GM19324 (cell line): ENCODE measurements at regions not wholly inside any gene's neighbourhood (a gene's known extent, or its start where the extent isn't known, plus 50 kb on each side); places are given as distances from the start of the nearest gene placed in this dataset.
"Not testable (repeated sequence)": the region's sequence is repeated elsewhere in the genome, so short reads cannot be mapped to it uniquely, and the experiment has no call there.

ENCODE experiments used
- ATAC-seq: cut with Tn5 transposase; IDR thresholded peaks from one replicate; pipeline ENCODE4 v1.9.1; 2021; ENCODE audit warnings: mild to moderate bottlenecking, moderate library complexity; ENCODE audit not compliant: unreplicated experiment, low FRiP score

DNA sequence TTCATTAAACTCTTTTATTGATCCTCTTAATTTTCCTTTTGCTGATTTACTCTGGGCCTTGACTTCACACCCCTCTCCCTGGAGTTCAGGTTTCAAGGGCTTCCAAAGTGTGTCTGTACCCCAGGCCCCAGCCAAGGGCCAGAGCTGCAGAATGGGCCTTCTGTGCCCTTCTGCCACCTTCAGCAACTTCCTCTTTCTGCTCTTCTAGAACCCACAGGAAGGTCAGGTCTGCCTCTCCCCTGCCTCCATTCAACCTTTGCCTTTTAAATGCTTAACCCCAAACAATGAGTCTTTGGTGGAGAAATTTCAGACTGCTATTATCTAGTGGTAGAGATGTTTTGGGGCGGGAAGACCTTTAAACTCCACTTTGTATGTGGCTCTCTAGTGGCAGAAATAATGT lies 63.1 kb downstream of the TSN start:
- ATAC-seq, result no peak

DNA sequence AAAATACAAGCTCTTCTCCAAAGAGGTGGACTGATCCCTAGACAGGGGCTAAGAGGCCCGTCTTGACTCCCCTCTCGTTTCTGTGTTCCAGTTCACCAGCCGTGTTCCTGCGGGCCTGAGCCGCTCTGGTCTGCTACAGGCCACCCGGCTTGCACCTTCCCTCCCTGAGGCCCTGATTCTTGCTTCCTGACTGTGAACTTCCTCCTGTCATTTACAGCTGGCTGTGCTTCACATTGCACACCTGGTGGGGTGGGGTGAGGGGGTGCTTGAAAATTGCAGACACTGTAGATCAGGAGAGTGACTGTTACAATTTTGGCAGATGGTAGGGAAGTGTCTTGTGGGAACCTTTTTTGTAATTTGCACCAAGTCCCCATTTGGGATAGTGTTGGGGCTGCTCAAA lies 64.4 kb downstream of the TSN start:
- no peak for ATAC-seq

DNA sequence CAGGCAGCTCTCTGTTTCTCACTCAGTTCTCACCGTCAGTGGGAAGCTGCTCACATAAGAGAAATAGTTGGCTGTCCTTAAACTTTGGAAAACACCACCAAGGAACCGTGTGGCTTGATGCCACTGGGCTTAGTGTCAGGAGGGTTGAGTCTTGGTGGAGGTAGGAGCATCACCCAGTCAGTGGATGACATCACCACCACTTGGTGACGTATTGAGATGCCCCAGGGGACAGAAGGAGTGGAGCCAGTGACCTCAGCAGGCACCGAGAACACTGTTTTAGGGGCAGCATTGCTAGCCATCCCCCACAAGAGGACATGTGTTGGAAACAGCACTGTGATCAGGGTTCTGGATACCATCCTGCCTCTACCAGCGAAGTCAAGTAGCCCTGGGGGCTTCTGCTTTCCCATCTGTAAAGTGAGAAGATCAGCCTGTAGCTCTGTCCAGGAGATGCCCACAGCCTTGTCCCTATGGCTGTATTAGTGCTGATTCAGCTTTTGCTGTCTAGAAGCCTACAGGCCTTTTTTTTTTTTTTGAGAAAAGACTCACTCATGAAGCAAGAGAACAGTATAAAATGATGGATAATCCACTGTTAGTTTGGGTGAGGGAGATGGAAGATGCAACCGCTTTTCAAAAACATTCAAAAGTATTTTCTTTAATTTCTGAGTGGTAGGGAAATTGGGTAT lies 66.2 kb downstream of the TSN start:
- ATAC-seq, result no peak

DNA sequence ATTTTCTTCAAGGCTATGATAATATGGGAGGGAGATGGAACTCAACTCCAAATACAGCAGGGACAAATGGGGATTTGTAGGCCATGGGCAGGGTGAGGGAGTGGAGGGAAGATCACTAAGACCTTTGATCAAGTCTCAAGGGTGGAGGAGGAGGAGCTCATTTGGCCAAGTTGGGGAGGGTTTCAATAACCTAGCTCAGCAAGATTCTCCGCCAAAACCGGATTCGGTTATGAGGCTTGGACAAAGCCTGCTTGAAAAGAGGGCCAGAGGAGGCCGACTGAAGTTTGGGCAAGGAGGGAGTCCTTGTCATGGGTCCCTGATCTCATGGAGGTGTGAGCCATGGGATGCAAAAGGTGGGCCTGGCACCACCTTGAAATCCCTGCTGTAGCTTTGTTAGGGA lies 68.8 kb downstream of the TSN start:
- ATAC-seq, result no peak

DNA sequence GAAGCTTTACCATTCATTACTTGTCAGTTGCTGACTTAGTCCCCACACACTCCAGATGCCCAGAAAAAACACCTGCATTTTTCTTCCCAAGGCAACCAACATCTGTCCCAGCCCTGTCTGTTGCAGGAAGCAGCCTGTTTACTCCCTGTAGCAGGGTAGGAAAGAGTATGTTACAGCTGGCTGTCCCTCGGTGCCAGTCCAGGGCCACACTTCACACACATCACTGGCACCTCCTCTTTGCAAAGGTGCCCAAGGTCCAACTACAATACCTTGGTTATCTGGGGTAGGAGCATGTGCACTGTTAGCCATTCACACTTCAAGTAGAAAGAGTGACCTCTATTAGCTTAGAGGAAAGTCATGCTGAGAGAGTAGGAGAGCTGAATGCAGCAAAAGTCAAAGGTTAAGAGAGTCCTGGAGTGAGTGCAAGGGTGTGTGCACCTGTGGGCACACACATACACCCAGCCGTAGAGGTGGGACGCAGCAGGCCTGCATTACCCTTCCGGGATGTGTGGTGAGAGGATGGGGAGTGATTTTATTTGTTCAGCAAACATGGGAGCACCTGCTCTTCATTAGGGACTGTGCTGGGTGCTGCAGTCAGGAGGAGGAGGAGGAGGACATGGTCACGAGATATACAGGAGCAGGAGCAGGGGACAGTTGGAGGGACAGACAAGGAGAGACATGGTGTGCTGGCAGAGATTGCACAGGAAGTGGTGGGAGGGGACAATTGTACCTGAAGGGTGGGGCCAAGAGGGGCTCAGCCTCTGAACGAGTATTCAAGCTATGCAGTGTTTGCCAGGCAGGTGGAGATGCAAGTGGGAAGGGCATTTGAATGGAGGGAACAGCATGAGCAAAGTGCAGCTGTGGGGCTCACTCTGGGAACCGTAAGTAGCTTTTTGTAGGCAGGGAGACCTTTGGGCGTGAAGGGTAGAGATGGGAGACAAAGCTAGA lies 69.8 kb downstream of the TSN start:
- ATAC-seq, result no peak

DNA sequence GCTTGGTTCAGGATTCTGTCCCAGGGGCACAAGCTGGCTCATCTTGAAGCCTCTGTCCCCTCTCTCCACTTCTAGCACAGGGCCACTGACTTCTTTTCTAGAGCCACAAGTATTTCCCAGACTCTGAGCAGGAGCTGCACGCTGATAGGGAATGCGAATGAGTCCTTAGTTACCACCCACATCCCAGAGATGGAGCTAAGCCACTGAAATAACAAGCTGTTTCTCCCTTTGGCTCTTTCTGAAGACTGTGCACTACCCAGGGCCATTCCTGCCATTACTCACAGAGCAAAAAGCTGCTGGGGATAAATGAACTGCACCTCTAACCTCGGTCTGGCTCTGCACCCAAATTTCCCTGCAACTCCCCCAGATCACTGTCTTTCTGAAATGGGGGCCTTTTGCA lies 70.6 kb downstream of the TSN start:
- no peak for ATAC-seq

DNA sequence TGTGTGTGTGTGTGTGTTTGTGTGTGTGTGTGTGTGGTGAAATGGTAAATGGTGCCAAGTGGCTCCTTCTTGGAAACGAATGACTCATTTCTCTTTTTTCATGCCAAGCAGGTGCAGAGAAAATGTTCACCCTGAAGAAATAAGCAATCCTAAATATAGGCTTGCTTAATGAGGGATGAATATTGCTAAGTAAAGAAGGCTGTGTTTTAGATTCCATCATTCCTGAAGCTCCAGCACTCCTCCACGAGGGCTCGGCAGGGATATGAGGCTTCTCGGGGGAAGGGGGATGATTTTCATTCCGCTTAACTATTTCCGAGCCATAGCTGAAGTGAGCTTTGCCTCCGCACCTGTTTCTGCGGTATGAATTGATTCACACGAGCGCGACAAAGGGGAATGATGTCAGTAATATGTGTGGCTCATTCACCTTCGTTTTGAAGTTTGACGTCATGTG lies 72.9 kb downstream of the TSN start:
- no peak for ATAC-seq

DNA sequence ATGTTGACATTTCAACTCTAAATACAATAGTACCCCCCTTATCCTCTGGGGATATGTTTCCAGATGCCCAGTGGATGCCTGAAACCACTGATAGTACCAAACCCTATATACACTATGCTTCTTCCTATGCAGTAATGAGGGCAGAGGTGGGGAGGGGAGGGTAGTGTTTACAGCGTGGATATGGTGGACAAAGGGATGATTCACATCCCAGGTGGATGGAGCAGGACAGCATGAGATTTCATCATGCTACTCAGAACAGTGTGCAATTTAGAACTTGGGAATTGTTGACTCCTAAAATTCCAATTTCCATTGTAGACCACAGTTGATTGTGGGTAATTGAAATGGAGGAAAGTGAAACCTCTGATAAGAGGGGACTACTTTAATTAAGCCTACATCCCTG lies 75.4 kb downstream of the TSN start:
- ATAC-seq, result no peak

DNA sequence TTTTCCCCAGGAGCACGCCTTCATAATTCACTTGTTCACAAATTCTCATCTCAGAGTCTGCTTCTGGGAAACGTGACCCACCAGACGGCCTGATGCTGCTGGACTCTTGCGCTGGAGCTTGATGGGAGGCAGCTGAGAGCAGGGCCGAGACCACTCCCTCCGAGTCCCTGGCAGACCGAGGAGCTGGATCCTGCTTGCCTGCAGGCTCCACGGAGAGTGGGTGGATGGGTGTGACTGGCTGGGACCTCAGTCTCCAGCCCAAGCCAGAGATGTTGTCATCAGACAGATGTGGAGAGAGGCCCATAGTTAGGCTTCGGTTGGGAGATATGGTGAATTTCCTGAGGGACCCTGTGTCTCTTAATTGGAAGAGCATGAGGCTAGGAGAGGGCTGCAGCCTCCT lies 76.4 kb downstream of the TSN start:
- ATAC-seq, result no peak

DNA sequence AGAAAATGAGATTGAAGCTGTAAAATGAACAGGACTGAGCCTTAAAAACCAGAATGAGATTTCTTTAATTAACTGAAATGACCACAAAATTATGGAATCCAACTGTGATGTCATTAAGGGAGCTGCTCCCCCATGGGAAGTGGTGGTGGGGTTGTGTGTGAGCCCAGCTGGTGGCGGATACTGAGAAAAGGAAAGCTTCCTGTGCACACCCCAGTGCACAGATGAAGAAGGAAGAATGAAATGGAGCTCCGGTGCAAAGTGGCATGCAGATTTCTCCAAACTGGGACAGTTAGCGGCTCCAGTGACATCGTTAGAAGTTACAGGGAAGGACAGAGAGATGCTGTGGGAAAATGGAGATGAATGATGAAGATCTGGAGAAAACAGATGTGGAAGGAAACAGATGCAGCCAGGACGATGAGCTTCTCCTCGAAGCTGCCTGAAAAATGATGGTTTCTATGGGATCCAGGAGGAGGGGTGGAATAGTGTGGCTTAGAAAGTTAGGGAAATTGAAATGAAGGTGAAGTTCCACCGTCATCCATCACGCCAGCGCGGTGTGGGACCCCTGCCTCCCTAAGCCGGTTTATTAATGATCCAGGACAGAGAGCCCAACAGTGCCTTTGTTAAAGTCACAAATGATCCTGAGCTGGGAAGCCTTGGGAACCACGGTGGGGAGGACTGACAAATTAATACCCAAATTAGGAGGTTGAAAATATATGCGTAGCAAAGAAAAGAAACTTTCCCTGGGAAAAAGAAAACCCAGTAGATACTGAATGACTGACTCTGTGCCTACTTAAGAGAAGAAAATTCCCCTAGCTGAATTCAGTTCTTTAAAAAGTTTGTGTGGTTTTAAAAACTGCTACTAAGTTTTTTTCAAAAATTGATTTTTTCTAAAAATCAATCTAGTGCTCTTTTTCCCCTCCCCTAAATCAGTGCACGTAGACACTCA lies 77.2 kb downstream of the TSN start:
- no peak for ATAC-seq

DNA sequence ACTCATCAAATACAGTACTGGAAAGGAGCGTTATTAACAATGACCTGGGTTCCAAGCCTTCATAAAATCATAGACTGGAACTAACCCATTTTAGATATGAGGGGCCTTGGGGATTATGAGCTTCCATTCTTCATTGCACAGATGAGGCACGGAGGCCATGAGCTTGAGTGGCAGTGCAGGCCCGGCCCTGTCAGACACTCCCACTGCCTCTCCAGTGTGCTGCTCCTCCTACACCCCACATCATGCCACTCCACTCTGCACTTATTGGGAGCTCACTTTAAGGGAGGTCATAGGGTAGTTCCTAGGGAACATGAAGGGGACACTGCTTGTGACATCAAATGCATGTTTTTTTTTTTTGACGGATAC lies 77.9 kb downstream of the TSN start:
- ATAC-seq, result no peak

DNA sequence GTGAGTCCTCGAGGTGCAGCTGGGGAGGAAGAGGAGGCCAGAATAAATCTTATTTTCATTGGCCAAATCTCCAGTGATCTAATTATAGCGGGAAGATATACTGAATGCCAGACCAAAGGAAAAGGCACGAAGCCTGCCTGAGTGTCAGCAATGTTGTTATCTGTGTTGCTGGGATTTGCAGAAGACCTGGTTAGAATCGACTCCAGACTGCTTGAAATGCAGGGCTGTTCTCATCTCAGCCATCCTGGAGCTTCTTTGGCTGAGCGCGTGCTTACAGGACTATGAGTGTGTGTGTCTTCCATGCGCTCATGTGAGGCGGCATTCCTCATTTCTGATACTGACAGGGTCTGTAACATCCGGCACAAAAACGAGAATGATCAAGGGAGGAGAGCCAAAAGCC lies 81.2 kb downstream of the TSN start:
- ATAC-seq, result no peak

DNA sequence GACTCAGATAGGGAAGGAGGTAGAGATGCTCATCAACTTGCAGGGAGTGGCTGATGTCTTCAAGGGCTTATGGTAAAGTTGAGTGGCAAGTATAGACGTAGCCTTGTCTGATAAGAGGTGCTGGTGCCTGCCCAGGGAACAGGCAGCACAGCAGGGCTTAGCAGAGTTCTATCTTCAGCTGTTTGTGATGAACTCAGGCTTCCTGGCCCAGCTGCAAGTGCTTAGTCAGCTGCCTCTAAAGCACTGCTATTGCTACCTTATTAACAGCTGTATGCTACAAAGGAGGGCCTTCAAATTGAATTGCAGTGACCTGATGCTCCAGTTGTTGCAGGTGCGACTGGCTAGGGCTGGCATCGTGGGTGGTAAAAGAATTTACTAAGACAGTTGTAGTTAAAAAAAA lies 82.1 kb downstream of the TSN start:
- ATAC-seq, result no peak

DNA sequence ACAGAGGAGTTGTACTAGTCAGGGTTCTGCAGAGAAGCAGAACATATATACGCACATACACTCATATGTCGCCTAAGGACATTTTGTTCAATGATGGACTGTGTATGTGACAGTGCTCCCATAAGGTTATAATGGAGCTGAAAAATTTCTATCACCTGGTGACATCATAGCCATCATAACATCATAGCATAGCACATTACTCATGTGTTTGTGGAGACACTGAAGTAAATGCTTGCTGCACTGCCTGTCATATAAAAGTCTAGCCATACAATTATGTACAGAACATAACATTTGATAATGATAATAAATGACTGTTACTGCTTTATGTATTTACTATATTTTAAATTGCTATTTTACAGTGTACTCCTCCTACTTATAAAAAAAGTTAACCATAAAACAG lies 83.1 kb downstream of the TSN start:
- no peak for ATAC-seq

DNA sequence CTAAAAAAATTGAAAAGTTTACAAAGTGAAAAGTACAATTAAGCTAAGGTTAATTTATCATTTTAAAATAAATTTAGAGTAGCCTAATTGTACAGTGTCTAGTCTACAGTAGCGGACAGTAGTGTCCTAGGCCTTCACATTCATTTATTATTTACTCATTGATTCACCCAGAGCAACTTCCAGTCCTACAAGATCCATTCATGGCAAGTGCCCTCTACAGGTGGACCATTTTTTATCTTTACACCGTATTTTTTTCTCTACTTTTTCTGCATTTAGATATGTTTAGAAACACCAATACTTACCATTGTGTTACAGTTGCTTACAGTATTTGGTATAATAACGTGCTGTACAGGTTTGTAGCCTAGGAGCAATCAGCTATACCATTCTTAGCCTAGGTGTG lies 84.1 kb downstream of the TSN start:
- no peak for ATAC-seq

DNA sequence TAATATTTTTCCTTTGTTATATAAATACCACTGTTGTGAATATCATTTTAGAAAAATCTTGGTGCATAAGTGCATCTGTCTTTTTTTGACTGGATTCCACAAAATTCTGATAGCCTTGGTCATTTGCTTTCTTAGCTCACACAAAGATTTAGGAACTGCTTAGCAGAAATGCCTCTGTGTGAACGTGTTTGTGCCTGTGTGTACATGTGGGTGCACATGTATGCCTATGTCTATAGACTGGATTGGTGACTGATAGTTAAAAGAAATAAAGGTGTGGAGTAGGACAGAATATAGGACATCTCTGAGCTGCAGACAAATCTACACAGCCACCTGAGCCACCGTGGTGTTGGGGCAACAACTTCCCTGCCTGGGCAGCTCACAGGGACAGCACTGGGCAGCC lies 93.8 kb downstream of the TSN start:
- ATAC-seq, result no peak

DNA sequence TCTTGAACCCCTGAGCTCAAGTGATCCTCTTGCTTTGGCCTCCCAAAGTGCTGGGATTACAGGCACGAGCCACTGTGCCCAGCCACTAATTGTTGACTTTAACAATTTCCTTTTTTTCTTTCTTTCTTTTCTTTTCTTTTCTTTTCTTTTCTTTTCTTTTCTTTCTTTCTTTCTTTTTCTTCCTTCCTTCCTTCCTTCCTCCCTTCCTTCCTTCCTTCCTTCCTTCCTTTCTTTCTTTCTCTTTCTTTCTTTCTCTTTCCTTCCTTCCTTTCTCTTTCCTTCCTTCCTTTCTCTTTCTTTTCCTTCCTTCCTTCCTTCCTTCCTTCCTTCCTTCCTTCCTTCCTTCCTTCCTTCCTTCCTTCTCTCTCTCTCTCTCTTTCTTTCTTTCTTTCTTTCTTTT lies 97.7 kb downstream of the TSN start:
- not testable (repeated sequence) for ATAC-seq

DNA sequence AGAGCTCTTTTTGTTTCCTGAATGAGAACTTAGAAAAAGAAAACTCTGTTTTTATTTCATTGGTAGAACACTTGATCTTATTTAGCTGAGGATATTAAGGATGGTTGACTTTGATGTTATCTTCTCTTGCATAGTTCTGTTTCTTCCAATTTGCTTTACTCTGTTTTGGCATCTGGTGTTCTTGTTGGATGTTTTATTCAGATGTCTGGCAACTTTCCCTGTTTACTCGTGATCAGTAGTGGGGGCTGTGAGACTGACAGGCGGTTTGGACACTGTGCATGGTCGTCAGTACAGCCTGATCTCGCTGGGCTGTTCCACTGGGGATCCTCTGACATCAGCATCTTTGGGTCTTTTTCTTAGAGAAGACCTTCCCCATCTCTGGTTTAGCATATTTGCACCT lies 100.1 kb downstream of the TSN start:
- ATAC-seq, result no peak

DNA sequence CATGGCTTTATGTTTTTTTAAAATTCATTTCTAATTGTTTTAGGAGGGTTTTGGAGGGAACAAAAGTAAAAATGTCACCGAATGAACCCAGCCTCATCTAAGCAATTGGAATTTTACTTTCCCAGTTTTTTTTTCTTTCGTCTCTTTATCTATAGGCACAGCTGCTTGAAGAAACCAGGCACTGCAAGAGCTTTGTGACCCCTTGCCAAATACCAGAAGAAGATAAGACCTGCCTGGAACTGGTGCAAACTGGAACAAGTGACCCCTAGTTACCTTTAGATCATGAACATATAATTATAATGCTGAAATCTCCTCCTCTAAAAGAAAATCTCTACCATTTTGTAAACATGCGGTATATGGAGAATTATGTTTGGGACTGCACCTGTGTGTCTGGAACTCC lies 100.9 kb downstream of the TSN start:
- ATAC-seq, result no peak

DNA sequence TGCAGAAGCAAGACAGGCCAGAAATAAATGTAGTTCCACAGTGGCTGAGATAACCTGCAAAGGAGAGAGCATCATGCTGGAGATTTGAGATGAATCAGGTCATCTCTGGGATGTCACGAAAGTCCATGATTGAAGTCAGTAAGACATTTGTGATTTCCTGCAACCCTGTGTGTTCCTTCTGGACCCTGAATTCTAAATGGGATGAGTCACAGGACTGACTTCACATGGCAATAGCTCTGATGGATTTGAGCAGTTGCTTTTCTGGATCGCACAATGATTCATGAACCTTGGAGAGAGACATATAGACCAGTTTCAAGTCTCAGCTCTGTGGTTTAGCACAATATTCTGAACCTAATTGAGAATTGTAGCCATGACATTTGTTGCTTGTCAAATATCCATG lies 102.9 kb downstream of the TSN start:
- ATAC-seq, result no peak

DNA sequence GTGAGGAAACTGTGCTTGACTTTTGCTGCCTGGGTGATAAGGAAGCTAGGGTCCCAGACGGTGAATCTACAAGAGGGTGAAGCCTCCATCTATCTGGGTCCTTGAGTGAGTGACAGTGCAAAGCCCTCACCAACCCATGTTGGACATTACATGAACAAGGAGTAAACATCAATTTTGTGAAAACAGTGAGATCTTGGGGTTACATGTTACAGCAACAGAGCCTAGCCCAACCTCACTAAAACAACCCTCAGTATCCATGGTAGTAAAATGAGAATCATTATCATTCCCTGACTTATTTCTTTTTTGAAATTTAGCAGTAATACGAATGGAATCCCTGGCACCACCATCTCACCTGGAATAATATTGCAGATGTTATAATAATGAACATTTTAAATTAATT lies 103.4 kb downstream of the TSN start:
- ATAC-seq, result no peak
